ENCODE measurements at regions not wholly inside any gene's neighbourhood (a gene's known extent, or its start where the extent isn't known, plus 50 kb on each side); places are given as distances from the start of the nearest gene placed in this dataset.

- no peaks in the 10 kb centered on the region for H3K27me3 Mint-ChIP-seq (ENCODE audit: unreplicated experiment)
- peaks cover 39% of the 10 kb centered on the region for H3K4me1 Mint-ChIP-seq (ENCODE audit: unreplicated experiment)
- no peak overlapping the region for H3K4me3 Mint-ChIP-seq (ENCODE audit: unreplicated experiment)
- peaks cover 11% of the 10 kb centered on the region for H3K9me3 Mint-ChIP-seq (ENCODE audit: unreplicated experiment)
- no peak overlapping the region for H3K27ac Mint-ChIP-seq (ENCODE audit: unreplicated experiment)
- DNase-seq (ENCODE audit: extremely low spot score, unreplicated experiment): no peak
- no peaks in the 10 kb centered on the region for H3K36me3 Mint-ChIP-seq (ENCODE audit: unreplicated experiment)
- no peak for TF ChIP-seq CTCF (IDR thresholded peaks at IDR 0.05)
Observed at GRCh38 chr12:24479131-24479530, 469.8 kb downstream of the BCAT1 start.

- DNase-seq (ENCODE audit: extremely low spot score, unreplicated experiment): no peak
- no peaks in the 10 kb centered on the region for H3K36me3 Mint-ChIP-seq (ENCODE audit: unreplicated experiment)
- H3K9me3 Mint-ChIP-seq (ENCODE audit: unreplicated experiment): peaks cover 11% of the 10 kb centered on the region
- H3K4me1 Mint-ChIP-seq (ENCODE audit: unreplicated experiment): peaks cover 39% of the 10 kb centered on the region
- no peaks in the 10 kb centered on the region for H3K27me3 Mint-ChIP-seq (ENCODE audit: unreplicated experiment)
- H3K4me3 Mint-ChIP-seq (ENCODE audit: unreplicated experiment): no peak overlapping the region
- H3K27ac Mint-ChIP-seq (ENCODE audit: unreplicated experiment): no peak overlapping the region
- TF ChIP-seq CTCF (IDR thresholded peaks at IDR 0.05): no peak
Observed at GRCh38 chr12:24478254-24478653, 470.6 kb downstream of the BCAT1 start.

GRCh38 chr12:24476310-24476709, 472.6 kb downstream of the BCAT1 start:
- TF ChIP-seq CTCF (IDR thresholded peaks at IDR 0.05): no peak
- Mint-ChIP-seq H3K27ac (ENCODE audit: unreplicated experiment) (no peak overlapping the region), H3K27me3 (ENCODE audit: unreplicated experiment) (no peaks in the 10 kb centered on the region), H3K4me3 (ENCODE audit: unreplicated experiment) (no peak overlapping the region), H3K9me3 (ENCODE audit: unreplicated experiment) (peaks cover 11% of the 10 kb centered on the region), H3K36me3 (ENCODE audit: unreplicated experiment) (no peaks in the 10 kb centered on the region), H3K4me1 (ENCODE audit: unreplicated experiment) (peaks cover 27% of the 10 kb centered on the region)
- DNase-seq (ENCODE audit: extremely low spot score, unreplicated experiment): no peak

GRCh38 chr12:24475337-24475736, 473.6 kb downstream of the BCAT1 start:
- Mint-ChIP-seq H3K4me3 (ENCODE audit: unreplicated experiment) (no peak overlapping the region), H3K4me1 (ENCODE audit: unreplicated experiment) (peaks cover 18% of the 10 kb centered on the region), H3K27me3 (ENCODE audit: unreplicated experiment) (no peaks in the 10 kb centered on the region), H3K36me3 (ENCODE audit: unreplicated experiment) (no peaks in the 10 kb centered on the region), H3K27ac (ENCODE audit: unreplicated experiment) (no peak overlapping the region), H3K9me3 (ENCODE audit: unreplicated experiment) (peaks cover 4% of the 10 kb centered on the region)
- no peak for DNase-seq (ENCODE audit: extremely low spot score, unreplicated experiment)
- TF ChIP-seq CTCF (IDR thresholded peaks at IDR 0.05): no peak

GRCh38 chr12:24473097-24473496, 475.8 kb downstream of the BCAT1 start:
- H3K4me1 Mint-ChIP-seq (ENCODE audit: unreplicated experiment): peaks cover 2% of the 10 kb centered on the region
- H3K9me3 Mint-ChIP-seq (ENCODE audit: unreplicated experiment): no peaks in the 10 kb centered on the region
- no peak overlapping the region for H3K4me3 Mint-ChIP-seq (ENCODE audit: unreplicated experiment)
- no peak for TF ChIP-seq CTCF (IDR thresholded peaks at IDR 0.05)
- peaks cover 3% of the 10 kb centered on the region for H3K36me3 Mint-ChIP-seq (ENCODE audit: unreplicated experiment)
- H3K27me3 Mint-ChIP-seq (ENCODE audit: unreplicated experiment): no peaks in the 10 kb centered on the region
- DNase-seq (ENCODE audit: extremely low spot score, unreplicated experiment): no peak
- H3K27ac Mint-ChIP-seq (ENCODE audit: unreplicated experiment): no peak overlapping the region
